NCI-H128 (cell line): ENCODE measurements at regions not wholly inside any gene's neighbourhood (a gene's known extent, or its start where the extent isn't known, plus 50 kb on each side); places are given as distances from the start of the nearest gene placed in this dataset.
A peak's percentile ranks its signal among the peaks of the same experiment; 100 is the strongest.
"Not testable (repeated sequence)": the region's sequence is repeated elsewhere in the genome, so short reads cannot be mapped to it uniquely, and the experiment has no call there.

Experiments used
- DNase-seq: peaks from one replicate; lab custom pipeline; 2025; ENCODE audit not compliant: unreplicated experiment; lab: John Stamatoyannopoulos, UW

GRCh38 chr20:61094581-61094980, 157.5 kb upstream of the CDH4 start:
- DNase-seq: no peak

GRCh38 chr20:61096463-61096862, 155.6 kb upstream of the CDH4 start:
- DNase-seq: no peak

- no peak for DNase-seq
These were observed 152.3 kb upstream of the CDH4 start for GRCh38 chr20:61099806-61100205.

GRCh38 chr20:61100489-61100888, 151.6 kb upstream of the CDH4 start:
- no peak for DNase-seq

- DNase-seq: not testable (repeated sequence)
These were observed 150.7 kb upstream of the CDH4 start for GRCh38 chr20:61101321-61101720.

GRCh38 chr20:61104232-61104631, 147.8 kb upstream of the CDH4 start:
- DNase-seq: no peak

- no peak for DNase-seq
These were observed 146.7 kb upstream of the CDH4 start for GRCh38 chr20:61105395-61105794.

- no peak for DNase-seq
These were observed 145.6 kb upstream of the CDH4 start for GRCh38 chr20:61106438-61106837.

GRCh38 chr20:61109221-61109805, 142.7 kb upstream of the CDH4 start:
- no peak for DNase-seq

GRCh38 chr20:61112515-61112914, 139.5 kb upstream of the CDH4 start:
- no peak for DNase-seq

GRCh38 chr20:61113731-61114130, 138.3 kb upstream of the CDH4 start:
- no peak for DNase-seq

- DNase-seq: no peak
These were observed 137.4 kb upstream of the CDH4 start for GRCh38 chr20:61114493-61115175.

- DNase-seq: no peak
These were observed 136.5 kb upstream of the CDH4 start for GRCh38 chr20:61115364-61116065.

- no peak for DNase-seq
These were observed 134.3 kb upstream of the CDH4 start for GRCh38 chr20:61117725-61118124.

GRCh38 chr20:61118429-61119224, 133.4 kb upstream of the CDH4 start:
- DNase-seq: no peak

- no peak for DNase-seq
These were observed 132.8 kb upstream of the CDH4 start for GRCh38 chr20:61119273-61119672.

GRCh38 chr20:61119794-61120410, 132.2 kb upstream of the CDH4 start:
- no peak for DNase-seq

- DNase-seq: peak; percentile 24
These were observed 131.2 kb upstream of the CDH4 start for GRCh38 chr20:61120595-61121515.

- no peak for DNase-seq
These were observed 130.4 kb upstream of the CDH4 start for GRCh38 chr20:61121661-61122060.

- no peak for DNase-seq
These were observed 128.8 kb upstream of the CDH4 start for GRCh38 chr20:61123286-61123685.
